GM19455 (cell line): ENCODE measurements at regions not wholly inside any gene's neighbourhood (a gene's known extent, or its start where the extent isn't known, plus 50 kb on each side); places are given as distances from the start of the nearest gene placed in this dataset.

Experiments
- ATAC-seq: cut with Tn5 transposase; IDR thresholded peaks from one replicate; pipeline ENCODE4 v1.9.1; 2021; ENCODE audit not compliant: unreplicated experiment

DNA sequence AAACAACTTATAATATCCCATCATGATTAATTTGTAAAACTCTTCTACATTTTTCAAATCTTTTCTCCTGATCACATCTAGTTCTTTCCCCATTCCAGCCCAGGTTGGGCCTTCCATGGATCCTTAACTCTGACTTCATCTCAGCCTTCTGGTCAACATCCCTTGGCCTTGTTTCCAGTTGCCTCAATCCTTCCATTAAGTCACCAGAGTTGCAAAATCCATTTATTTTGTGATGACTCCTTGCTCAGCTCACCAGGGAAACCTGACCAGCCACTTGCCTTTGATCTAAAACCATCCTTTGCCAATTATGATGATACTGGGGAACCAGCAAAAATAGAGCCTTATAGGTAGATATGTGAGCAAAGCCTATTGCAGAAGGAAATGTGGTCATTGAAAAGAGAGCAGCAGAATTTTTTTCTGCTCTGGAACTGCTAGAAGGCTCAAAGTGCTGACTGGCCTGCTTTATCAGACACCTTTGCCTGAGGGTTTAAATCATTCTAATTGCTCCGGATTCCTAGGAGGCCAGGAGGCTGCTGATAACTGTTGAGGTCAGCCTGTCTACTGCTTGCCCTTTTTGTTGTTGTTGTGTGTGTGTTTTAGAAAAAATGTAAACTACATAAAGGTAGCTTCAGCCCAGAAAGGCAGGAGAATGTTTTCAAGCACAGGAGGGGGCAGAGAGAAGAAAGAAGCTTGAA, 512.2 kb upstream of the GRIA1 start:
- no peak for ATAC-seq

GRCh38 chr5:152987131-152987530, 503.3 kb upstream of the GRIA1 start:
- no peak for ATAC-seq

GRCh38 chr5:152990217-152990616, 500.3 kb upstream of the GRIA1 start:
- ATAC-seq, result no peak

GRCh38 chr5:152990649-152991048, 499.8 kb upstream of the GRIA1 start:
- ATAC-seq, result no peak

- no peak for ATAC-seq
These were observed 496.3 kb upstream of the GRIA1 start for GRCh38 chr5:152994033-152994680.

DNA sequence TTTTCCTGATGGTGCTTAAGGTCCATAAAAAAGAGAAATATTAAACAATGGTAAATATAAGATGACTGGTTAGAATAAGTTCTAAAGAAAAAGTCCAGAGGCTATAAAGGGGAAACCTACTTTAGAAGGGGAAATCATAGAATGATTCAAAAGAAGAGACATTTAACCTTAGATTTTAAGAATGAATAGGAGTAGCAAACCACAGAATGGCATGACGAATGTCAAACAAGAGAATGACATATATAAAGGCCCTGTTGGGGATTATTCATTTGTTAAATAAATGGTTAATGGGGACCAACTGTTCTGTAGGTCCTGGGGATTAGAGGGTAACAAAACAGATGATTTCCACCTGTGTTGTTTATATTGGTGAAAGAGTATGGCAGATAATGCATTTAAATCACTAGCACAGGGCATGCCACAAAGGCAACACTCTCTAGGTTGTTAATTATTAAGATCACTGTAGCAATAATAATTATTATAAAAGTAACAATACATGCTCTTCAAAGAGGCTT, 495.2 kb upstream of the GRIA1 start:
- no peak for ATAC-seq

GRCh38 chr5:153005711-153006110, 484.8 kb upstream of the GRIA1 start:
- ATAC-seq, result no peak

GRCh38 chr5:153006681-153007080, 483.8 kb upstream of the GRIA1 start:
- ATAC-seq, result no peak

DNA sequence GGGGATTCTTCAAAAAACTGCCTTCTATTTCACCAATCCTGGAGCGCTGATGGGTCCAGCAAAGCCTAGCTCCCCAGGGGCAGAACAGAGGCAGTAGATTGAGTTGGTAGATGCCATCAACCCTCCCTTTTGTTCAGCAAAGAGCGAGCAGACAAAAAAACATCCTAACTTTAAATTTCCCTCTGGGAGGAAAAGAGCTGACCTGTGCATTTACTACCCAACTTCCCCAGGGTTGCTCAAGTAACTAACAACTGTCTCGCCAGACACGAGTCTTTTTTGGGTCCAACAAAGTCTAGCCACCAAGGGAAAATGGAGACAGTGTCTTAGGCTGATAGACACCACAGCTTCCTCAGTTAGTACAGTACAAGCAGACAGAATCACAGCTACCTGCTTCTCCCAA, 476.3 kb upstream of the GRIA1 start:
- ATAC-seq, result no peak

DNA sequence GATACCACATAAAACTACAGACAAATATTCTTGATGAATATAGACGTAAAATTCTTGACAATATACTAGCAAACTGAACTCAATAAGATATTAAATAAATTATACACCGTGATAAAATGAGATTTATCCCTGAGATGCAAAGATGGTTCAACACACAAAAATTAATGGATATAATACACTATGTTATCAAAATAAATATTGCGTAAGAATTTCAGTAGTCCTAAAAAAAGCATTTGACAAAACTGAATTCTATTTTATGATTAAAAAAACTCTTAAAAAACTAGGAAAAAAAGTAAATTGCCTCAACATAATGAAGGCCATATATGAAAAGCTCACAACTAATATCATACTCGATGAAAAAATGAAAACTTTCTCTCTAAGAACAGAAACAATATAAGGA, 472.3 kb upstream of the GRIA1 start:
- ATAC-seq, result no peak

- no peak for ATAC-seq
These were observed 459.4 kb upstream of the GRIA1 start for GRCh38 chr5:153030755-153031725.

- no peak for ATAC-seq
These were observed 451.0 kb upstream of the GRIA1 start for GRCh38 chr5:153039501-153039900.

DNA sequence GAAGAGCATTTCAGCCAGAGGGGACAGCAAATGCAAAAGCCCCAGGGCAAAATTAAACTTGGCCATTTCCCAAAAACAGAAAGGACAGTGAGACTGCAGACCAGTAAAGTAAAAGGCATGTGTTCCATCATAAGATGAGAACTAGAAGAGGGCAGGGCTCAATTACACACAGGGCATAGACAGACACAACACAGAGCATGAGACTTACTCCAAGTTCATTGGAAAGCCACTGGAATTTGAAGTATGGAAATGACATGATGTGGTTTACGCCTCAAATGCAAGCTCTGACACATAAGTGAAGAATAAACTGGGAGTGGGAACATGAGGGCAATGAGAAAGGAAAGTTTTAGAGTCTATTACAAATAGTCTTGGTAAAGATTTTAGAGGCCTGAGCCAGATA, 446.6 kb upstream of the GRIA1 start:
- no peak for ATAC-seq

GRCh38 chr5:153050496-153051179, 439.8 kb upstream of the GRIA1 start:
- no peak for ATAC-seq

DNA sequence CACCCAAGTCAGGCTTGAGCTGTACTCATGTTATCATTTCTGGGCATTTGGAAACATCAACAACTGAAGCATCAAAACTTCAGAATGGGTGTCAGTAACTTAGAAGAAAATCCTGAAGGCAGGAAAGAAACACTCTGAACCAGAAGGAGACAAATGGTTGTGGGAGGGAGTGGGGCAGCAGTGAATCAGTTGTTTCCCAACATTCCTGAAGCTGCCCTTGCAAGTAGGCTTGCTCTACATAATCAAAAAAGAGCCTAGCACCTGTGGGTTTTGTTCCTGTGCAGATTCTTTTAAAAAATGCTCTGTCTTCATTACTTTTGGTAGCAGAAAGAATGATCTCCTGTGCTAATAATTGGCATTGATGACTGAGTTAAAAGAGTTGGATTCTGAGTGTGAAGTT, 424.2 kb upstream of the GRIA1 start:
- ATAC-seq, result no peak

GRCh38 chr5:153067869-153068268, 422.6 kb upstream of the GRIA1 start:
- no peak for ATAC-seq

DNA sequence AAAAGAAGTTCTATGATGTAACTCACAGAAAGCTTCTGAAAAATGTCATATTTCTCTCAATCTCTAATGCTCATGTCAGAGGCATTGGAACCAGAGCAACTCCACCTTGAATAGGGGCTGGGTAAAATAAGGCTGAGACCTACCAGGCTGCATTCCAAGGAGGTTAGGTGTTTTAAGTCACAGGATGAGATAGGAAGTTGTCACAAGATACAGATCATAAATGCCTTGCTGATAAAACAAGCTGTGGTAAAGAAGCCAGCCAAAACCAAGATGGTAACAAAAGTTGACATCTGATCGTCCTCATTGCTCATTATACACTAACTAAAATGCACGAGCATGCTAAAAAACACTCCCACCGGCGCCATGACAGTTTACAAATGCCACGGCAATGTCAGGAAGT, 411.1 kb upstream of the GRIA1 start:
- ATAC-seq, result no peak

DNA sequence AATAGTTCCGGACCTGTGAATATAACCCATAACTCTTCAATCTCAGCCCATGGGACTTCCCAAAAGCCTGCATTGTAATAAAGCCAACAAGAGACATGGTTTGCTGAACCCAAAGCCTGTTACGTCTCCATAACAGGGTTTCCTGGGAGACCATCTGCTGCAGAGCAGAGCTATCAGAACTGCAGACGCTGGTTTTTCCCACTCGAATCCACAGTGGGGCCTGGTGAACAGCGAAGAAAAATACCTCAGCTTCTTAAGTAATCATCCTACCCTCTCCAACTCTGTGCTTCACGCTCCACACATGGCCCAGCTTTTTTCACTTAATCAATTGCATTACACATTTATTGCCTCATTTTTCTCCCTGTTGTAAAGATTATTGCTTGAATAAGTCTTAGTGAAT, 409.5 kb upstream of the GRIA1 start:
- ATAC-seq, result no peak

GRCh38 chr5:153081385-153081784, 409.1 kb upstream of the GRIA1 start:
- ATAC-seq, result no peak

DNA sequence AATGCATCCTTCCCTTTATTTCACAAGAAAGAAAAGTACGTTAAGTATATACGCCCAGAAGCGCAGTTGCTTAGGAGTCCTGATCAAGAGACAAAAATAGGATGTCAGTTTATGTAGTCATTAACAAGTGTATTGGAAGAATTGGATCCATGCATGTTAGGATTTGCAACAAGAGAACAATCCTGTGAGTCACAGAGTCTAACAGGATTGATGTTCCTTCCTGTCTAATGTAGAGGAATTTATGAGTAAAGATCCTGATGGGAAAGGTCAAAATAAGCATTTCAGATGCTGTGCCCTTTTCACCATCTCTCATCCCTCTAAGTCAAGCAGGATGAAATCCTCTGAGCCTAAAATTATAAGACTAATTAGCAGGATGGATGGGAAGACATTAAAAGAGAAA, 406.0 kb upstream of the GRIA1 start:
- ATAC-seq, result no peak

- ATAC-seq, result no peak
These were observed 404.0 kb upstream of the GRIA1 start for GRCh38 chr5:153086486-153086885.
